ENCODE measurements at regions not wholly inside any gene's neighbourhood (a gene's known extent, or its start where the extent isn't known, plus 50 kb on each side); places are given as distances from the start of the nearest gene placed in this dataset.

DNA sequence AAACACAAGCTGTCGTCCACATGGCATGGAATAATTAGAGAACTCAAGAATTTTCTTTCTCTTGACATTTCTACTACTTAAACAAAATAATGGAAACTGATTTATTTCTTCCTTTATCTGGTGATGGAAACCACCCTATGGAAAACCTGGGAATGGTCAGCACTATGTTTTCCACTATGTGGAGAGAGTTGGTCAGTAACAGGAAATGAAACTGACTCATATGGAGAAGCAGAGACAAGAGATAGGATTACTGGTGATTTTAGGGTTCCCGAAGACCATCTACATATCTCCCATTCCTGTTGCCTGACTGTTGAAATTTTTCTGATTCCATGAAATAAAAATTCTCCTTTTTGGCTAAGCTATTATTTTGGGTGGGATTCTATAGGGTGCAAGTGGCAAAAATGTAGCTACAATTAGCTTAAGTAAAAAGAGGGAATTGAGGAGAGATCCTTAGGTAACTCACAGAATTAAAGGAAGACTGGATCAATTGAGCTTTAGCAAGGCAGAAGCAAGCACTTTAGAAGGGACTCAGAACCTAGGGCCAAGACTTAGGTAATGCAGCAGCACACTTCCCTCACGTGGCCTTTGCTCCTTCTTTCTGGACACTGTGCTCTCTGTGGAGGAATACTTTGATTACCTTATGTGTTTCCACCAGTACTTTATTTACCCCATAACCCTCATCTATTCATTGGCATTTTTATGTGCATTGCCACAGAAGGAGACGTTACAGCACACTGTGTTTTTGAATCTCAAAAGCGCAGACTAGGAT, 89.6 kb downstream of the LEPR start (continued):
- TF ChIP-seq STAT1 (IDR thresholded peaks at IDR 0.05; ENCODE audit: unreplicated experiment) (no peak), NANOG (IDR thresholded peaks at IDR 0.05; ENCODE audit: borderline replicate concordance) (no peak)

GRCh38 chr1:65510961-65511360, 90.5 kb downstream of the LEPR start:
- no peak for DNase-seq (ENCODE audit: low spot score)

More at GRCh38 chr1:65510961-65511360, 90.5 kb downstream of the LEPR start:
- ATAC-seq = no peak
- Histone ChIP-seq H3K79me2 (replicated peaks; ENCODE audit: insufficient read depth) (no peaks in the 10 kb centered on the region), H3K27me3 (ENCODE audit: insufficient read depth) (no peaks in the 10 kb centered on the region), H3K36me3 (ENCODE audit: insufficient read depth) (no peaks in the 10 kb centered on the region), H3F3A (replicated peaks; ENCODE audit: low read depth) (no peaks in the 10 kb centered on the region), H4K20me1 (replicated peaks; ENCODE audit: insufficient read depth) (no peaks in the 10 kb centered on the region), H2AFZ (no peak overlapping the region), H3K27ac (ENCODE audit: low read depth) (no peak overlapping the region), H3K4me2 (no peak overlapping the region), H3K4me3 (no peak overlapping the region), H3K4me1 (ENCODE audit: insufficient read depth) (peaks cover 12% of the 10 kb centered on the region; the same call in 1 of the 2 replicates), H3K9me2 (ENCODE audit: insufficient read depth) (no peaks in the 10 kb centered on the region)
- no peaks in the 10 kb centered on the region for H3K27me3 Mint-ChIP-seq (ENCODE audit: insufficient read depth, low read depth, poor library complexity)
- H3K9me3 Mint-ChIP-seq = no peaks in the 10 kb centered on the region
- TF ChIP-seq, protein P1, sequence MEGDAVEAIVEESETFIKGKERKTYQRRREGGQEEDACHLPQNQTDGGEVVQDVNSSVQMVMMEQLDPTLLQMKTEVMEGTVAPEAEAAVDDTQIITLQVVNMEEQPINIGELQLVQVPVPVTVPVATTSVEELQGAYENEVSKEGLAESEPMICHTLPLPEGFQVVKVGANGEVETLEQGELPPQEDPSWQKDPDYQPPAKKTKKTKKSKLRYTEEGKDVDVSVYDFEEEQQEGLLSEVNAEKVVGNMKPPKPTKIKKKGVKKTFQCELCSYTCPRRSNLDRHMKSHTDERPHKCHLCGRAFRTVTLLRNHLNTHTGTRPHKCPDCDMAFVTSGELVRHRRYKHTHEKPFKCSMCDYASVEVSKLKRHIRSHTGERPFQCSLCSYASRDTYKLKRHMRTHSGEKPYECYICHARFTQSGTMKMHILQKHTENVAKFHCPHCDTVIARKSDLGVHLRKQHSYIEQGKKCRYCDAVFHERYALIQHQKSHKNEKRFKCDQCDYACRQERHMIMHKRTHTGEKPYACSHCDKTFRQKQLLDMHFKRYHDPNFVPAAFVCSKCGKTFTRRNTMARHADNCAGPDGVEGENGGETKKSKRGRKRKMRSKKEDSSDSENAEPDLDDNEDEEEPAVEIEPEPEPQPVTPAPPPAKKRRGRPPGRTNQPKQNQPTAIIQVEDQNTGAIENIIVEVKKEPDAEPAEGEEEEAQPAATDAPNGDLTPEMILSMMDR (conservative IDR thresholded peaks at IDR 0.05; ENCODE audit: low read depth in 2 of 2) = no peak
- TF ChIP-seq POLR2AphosphoS5 (IDR thresholded peaks at IDR 0.05; ENCODE audit: low read depth) (no peak), JUNB (IDR thresholded peaks at IDR 0.05; ENCODE audit: unreplicated experiment) (no peak), ZNF114 (CRISPR knock-in tag; IDR thresholded peaks at IDR 0.05) (no peak)
- TF ChIP-seq, protein P2, sequence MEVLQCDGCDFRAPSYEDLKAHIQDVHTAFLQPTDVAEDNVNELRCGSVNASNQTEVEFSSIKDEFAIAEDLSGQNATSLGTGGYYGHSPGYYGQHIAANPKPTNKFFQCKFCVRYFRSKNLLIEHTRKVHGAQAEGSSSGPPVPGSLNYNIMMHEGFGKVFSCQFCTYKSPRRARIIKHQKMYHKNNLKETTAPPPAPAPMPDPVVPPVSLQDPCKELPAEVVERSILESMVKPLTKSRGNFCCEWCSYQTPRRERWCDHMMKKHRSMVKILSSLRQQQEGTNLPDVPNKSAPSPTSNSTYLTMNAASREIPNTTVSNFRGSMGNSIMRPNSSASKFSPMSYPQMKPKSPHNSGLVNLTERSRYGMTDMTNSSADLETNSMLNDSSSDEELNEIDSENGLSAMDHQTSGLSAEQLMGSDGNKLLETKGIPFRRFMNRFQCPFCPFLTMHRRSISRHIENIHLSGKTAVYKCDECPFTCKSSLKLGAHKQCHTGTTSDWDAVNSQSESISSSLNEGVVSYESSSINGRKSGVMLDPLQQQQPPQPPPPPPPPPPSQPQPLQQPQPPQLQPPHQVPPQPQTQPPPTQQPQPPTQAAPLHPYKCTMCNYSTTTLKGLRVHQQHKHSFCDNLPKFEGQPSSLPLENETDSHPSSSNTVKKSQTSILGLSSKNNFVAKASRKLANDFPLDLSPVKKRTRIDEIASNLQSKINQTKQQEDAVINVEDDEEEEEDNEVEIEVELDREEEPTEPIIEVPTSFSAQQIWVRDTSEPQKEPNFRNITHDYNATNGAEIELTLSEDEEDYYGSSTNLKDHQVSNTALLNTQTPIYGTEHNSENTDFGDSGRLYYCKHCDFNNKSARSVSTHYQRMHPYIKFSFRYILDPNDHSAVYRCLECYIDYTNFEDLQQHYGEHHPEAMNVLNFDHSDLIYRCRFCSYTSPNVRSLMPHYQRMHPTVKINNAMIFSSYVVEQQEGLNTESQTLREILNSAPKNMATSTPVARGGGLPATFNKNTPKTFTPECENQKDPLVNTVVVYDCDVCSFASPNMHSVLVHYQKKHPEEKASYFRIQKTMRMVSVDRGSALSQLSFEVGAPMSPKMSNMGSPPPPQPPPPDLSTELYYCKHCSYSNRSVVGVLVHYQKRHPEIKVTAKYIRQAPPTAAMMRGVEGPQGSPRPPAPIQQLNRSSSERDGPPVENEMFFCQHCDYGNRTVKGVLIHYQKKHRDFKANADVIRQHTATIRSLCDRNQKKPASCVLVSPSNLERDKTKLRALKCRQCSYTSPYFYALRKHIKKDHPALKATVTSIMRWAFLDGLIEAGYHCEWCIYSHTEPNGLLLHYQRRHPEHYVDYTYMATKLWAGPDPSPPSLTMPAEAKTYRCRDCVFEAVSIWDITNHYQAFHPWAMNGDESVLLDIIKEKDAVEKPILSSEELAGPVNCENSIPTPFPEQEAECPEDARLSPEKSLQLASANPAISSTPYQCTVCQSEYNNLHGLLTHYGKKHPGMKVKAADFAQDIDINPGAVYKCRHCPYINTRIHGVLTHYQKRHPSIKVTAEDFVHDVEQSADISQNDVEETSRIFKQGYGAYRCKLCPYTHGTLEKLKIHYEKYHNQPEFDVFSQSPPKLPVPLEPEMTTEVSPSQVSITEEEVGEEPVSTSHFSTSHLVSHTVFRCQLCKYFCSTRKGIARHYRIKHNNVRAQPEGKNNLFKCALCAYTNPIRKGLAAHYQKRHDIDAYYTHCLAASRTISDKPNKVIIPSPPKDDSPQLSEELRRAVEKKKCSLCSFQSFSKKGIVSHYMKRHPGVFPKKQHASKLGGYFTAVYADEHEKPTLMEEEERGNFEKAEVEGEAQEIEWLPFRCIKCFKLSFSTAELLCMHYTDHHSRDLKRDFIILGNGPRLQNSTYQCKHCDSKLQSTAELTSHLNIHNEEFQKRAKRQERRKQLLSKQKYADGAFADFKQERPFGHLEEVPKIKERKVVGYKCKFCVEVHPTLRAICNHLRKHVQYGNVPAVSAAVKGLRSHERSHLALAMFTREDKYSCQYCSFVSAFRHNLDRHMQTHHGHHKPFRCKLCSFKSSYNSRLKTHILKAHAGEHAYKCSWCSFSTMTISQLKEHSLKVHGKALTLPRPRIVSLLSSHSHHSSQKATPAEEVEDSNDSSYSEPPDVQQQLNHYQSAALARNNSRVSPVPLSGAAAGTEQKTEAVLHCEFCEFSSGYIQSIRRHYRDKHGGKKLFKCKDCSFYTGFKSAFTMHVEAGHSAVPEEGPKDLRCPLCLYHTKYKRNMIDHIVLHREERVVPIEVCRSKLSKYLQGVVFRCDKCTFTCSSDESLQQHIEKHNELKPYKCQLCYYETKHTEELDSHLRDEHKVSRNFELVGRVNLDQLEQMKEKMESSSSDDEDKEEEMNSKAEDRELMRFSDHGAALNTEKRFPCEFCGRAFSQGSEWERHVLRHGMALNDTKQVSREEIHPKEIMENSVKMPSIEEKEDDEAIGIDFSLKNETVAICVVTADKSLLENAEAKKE (CRISPR knock-in tag; IDR thresholded peaks at IDR 0.05) = no peak
- H3K4me3 Mint-ChIP-seq = no peak overlapping the region
- H3K36me3 Mint-ChIP-seq (ENCODE audit: low read depth) = no peaks in the 10 kb centered on the region
- H3K4me1 Mint-ChIP-seq = peaks cover 16% of the 10 kb centered on the region; the same call in 2 of the 3 replicates
- no peak overlapping the region for H3K27ac Mint-ChIP-seq
